ENCODE measurements at regions not wholly inside any gene's neighbourhood (a gene's known extent, or its start where the extent isn't known, plus 50 kb on each side); places are given as distances from the start of the nearest gene placed in this dataset.

DNA sequence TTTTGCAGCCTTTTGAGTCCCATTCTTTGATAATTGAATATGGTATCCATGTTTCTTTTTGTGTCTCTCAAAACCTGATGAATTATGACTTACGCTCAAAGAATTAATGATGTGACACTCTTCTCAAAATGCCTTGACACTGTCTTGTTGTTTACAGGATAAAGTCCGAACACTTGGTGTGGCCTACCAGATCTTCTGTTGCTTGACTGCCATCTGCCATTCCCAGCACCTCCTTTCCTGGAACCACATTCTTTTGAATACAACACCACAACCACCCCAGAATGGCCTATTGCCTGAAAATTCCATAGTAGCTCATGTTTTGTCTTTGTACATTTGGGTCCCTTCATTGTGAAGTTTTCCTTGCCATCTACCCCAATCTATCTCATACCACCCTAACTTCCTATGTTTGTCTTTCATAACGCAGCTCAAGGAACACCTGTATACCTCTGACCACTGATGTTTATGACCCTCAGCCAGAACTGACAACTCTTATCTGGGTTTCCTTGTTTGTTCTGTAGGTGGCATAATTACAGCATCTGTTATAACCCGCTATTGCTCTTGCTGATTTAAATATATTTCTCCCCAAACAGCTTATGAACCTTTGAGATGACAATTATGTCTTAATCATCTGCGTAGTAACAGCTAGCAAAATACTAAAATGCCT is 991.3 kb downstream of the RAB28 start:
- Histone ChIP-seq H2AFZ (no peak overlapping the region), H3K27ac (no peak overlapping the region), H3K79me2 (ENCODE audit: low read depth) (no peaks in the 10 kb centered on the region), H3K9me3 (ENCODE audit: insufficient read depth, low read depth) (no peaks in the 10 kb centered on the region), H3F3A (ENCODE audit: insufficient read depth, low read depth) (no peaks in the 10 kb centered on the region), H3K27me3 (ENCODE audit: insufficient read depth, low read depth) (no peaks in the 10 kb centered on the region), H3K4me3 (no peak overlapping the region), H3K4me2 (no peak overlapping the region), H3K4me1 (replicated peaks; ENCODE audit: insufficient read depth) (no peaks in the 10 kb centered on the region), H4K20me1 (ENCODE audit: insufficient read depth) (no peaks in the 10 kb centered on the region), H3K36me3 (ENCODE audit: low read depth) (no peaks in the 10 kb centered on the region), H3K9me2 (ENCODE audit: insufficient read depth) (no peaks in the 10 kb centered on the region)
- intact Hi-C loops (cut with micrococcal nuclease; ENCODE audit: unreplicated experiment): no loop called here
- ChIA-PET POLR2A (ENCODE audit: unreplicated experiment) (no interaction called here), CTCF (no interaction called here)
- TF ChIP-seq EZH2 (IDR thresholded peaks at IDR 0.05; ENCODE audit: low read depth): no peak
- TF ChIP-seq, protein P1, sequence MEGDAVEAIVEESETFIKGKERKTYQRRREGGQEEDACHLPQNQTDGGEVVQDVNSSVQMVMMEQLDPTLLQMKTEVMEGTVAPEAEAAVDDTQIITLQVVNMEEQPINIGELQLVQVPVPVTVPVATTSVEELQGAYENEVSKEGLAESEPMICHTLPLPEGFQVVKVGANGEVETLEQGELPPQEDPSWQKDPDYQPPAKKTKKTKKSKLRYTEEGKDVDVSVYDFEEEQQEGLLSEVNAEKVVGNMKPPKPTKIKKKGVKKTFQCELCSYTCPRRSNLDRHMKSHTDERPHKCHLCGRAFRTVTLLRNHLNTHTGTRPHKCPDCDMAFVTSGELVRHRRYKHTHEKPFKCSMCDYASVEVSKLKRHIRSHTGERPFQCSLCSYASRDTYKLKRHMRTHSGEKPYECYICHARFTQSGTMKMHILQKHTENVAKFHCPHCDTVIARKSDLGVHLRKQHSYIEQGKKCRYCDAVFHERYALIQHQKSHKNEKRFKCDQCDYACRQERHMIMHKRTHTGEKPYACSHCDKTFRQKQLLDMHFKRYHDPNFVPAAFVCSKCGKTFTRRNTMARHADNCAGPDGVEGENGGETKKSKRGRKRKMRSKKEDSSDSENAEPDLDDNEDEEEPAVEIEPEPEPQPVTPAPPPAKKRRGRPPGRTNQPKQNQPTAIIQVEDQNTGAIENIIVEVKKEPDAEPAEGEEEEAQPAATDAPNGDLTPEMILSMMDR (conservative IDR thresholded peaks at IDR 0.05): no peak
- no TSS peak for BruUV-seq (replicated peaks)
- no peak for DNase-seq

GRCh38 chr4:12488672-12489071 is 995.5 kb downstream of the RAB28 start:
- H3K27me3 ChIP-seq (ENCODE audit: insufficient read depth, low read depth): no peaks in the 10 kb centered on the region
- no peaks in the 10 kb centered on the region for H3K9me3 ChIP-seq (ENCODE audit: insufficient read depth, low read depth)
- H3K4me3 ChIP-seq: no peak overlapping the region
- H3K9me2 ChIP-seq (ENCODE audit: insufficient read depth): no peaks in the 10 kb centered on the region
- ChIA-PET CTCF (no interaction called here), POLR2A (ENCODE audit: unreplicated experiment) (no interaction called here)
- no peak overlapping the region for H3K27ac ChIP-seq
- H3F3A ChIP-seq (ENCODE audit: insufficient read depth, low read depth): no peaks in the 10 kb centered on the region
- no peak for DNase-seq
- no TSS peak for BruUV-seq (replicated peaks)
- no peaks in the 10 kb centered on the region for H3K79me2 ChIP-seq (ENCODE audit: low read depth)
- no peaks in the 10 kb centered on the region for H3K36me3 ChIP-seq (ENCODE audit: low read depth)
- no peaks in the 10 kb centered on the region for H3K4me1 ChIP-seq (replicated peaks; ENCODE audit: insufficient read depth)
- no peak overlapping the region for H3K4me2 ChIP-seq
- TF ChIP-seq EZH2 (IDR thresholded peaks at IDR 0.05; ENCODE audit: low read depth): no peak
- TF ChIP-seq, protein P1 (conservative IDR thresholded peaks at IDR 0.05): no peak
- H2AFZ ChIP-seq: no peak overlapping the region
- intact Hi-C loops (cut with micrococcal nuclease; ENCODE audit: unreplicated experiment): no loop called here
- H4K20me1 ChIP-seq (ENCODE audit: insufficient read depth): no peaks in the 10 kb centered on the region

- H3K79me2 ChIP-seq (ENCODE audit: low read depth): no peaks in the 10 kb centered on the region
- no peaks in the 10 kb centered on the region for H3K36me3 ChIP-seq (ENCODE audit: low read depth)
- no peak overlapping the region for H3K4me3 ChIP-seq
- no peaks in the 10 kb centered on the region for H3F3A ChIP-seq (ENCODE audit: insufficient read depth, low read depth)
- H3K9me3 ChIP-seq (ENCODE audit: insufficient read depth, low read depth): no peaks in the 10 kb centered on the region
- ChIA-PET POLR2A (ENCODE audit: unreplicated experiment) (no interaction called here), CTCF (no interaction called here)
- H2AFZ ChIP-seq: no peak overlapping the region
- no peaks in the 10 kb centered on the region for H3K27me3 ChIP-seq (ENCODE audit: insufficient read depth, low read depth)
- intact Hi-C loops (cut with micrococcal nuclease; ENCODE audit: unreplicated experiment): no loop called here
- DNase-seq: no peak
- BruUV-seq (replicated peaks): no TSS peak
- no peak overlapping the region for H3K4me2 ChIP-seq
- no peak overlapping the region for H3K27ac ChIP-seq
- H4K20me1 ChIP-seq (ENCODE audit: insufficient read depth): no peaks in the 10 kb centered on the region
- H3K9me2 ChIP-seq (ENCODE audit: insufficient read depth): no peaks in the 10 kb centered on the region
- no peak for TF ChIP-seq EZH2 (IDR thresholded peaks at IDR 0.05; ENCODE audit: low read depth)
- TF ChIP-seq, protein P1 (conservative IDR thresholded peaks at IDR 0.05): no peak
- no peaks in the 10 kb centered on the region for H3K4me1 ChIP-seq (replicated peaks; ENCODE audit: insufficient read depth)
Observed at GRCh38 chr4:12487000-12487399, 997.1 kb downstream of the RAB28 start.

All from PC-9 (cell line).